NCI-H2196 (cell line): ENCODE measurements at regions not wholly inside any gene's neighbourhood (a gene's known extent, or its start where the extent isn't known, plus 50 kb on each side); places are given as distances from the start of the nearest gene placed in this dataset.

Experiments used
- DNase-seq: peaks from one replicate; lab custom pipeline; 2025; ENCODE audit not compliant: unreplicated experiment; lab: John Stamatoyannopoulos, UW

DNA sequence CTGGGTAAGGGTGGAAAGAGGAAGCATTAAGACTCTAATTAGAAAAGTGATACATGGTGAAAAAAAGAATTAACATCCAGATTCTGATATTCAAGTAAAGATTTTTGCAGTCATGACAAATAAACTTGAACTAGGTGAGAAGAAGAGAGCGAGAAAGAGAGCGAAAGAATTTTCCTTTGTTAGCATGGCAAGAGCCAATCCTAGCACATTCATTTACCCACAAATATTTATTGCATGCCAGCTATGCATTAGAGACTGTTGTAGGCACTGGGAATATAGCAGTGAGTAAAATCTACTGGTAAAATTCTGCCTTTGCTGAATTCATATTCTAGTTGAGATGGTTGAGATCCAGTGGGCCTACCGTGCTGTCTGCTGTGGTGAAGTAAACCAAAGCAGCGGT, 177.9 kb upstream of the DPH6 start:
- DNase-seq, result no peak

DNA sequence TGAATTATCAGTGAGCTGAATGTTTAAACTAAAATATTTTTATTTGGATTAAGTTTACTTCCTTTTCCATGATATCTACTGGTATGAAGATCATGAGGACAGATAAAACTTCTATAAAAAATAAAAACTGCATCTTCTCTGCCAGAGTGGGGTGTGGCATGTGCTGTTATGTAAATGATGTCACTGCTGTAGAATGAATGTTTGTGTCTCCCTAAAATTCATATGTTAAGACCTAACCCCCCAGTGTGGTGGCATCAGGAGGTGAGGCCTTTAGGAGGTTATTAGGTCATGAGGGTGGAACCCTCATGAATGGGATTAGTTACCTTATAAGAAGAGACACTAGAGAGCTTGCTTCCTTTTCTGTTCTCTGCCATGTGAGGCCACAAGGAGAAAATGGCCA, 178.7 kb upstream of the DPH6 start:
- DNase-seq, result no peak

DNA sequence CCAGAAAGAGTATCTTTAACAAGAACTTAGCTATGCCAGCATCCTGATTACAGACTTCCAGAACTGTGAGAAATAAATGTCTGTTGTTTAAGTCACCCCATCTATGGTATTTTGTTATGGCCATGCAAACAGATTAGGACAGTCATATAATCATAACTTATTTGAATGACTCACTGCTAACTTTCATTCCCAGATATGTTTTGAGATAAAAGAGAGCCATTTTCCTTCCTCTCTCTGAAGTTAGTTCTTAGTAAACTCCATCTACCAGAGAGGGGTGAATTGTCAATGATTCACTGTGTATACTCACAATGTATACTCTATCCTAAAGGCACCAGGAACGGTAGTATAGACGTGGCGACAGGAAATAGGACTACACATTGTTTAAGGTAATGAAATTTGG, 179.4 kb upstream of the DPH6 start:
- no peak for DNase-seq

DNA sequence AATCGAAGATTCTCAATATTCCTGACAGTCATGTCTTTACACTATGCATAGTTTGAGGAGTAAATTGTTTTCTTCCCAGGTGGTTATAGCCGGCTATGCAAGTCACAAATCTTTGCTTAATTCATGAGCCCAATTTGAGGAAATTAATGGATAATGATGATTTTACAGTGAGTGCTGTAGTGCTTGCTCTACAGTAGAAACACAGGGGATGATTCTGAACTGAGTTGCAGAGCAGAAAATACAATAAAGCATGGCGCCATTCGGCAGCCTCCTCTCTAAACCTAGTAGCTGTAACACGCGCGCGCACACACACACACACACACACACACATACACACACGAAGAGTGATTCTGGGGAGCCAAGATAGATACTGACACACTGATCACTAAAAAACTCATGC, 181.7 kb upstream of the DPH6 start:
- DNase-seq, result no peak

DNA sequence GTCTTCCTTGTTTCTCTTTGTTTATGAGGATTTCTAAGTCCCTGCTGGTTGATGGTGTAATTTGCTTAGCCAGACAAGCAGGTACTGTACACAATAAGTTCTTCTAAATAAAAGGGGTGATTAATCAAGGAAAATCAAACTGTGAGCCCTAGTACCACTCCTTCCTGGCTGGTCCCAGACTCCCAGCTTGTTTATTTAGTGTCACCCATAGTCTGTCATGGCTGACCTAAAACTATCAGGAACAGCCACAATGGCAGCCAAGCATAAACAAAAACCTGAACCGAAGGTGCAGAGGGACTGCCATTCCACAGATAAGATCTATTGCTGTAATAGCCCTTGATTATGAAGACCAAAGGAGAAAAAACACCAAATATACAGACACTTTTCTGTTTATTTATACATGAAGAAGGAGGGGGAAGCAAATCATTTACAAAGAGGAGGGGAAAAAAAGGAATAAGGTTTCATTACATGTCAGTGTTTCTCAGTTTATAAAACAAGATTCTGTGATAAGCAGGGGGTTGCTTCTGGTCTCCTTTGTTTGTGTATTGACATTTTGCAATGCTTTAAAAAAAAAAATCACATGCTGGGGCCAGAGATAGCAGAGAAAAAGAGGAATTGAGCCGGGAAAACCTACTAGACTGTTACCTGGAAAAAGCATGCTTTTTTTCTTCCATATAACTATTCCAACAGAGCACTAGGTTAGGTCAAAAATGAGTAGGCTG, 182.4 kb upstream of the DPH6 start:
- DNase-seq, result no peak

DNA sequence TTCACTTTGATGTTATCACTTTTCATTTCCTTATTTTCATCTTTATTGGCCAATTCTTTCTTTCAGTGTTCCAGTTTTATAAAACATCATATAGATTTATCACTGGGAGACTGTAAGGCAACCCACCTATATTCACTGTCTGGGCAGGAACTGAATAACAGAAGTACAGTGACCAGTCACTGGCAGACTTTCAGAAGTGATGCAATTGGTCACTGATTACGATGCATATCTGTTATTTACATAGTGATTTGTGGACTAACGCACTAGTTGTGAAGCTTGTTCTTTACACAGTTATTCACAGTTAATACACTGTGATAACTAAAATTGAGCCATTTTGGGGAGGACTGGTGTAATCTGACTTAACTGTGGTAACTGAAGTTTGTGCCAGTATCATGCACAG, 190.2 kb upstream of the DPH6 start:
- no peak for DNase-seq

DNA sequence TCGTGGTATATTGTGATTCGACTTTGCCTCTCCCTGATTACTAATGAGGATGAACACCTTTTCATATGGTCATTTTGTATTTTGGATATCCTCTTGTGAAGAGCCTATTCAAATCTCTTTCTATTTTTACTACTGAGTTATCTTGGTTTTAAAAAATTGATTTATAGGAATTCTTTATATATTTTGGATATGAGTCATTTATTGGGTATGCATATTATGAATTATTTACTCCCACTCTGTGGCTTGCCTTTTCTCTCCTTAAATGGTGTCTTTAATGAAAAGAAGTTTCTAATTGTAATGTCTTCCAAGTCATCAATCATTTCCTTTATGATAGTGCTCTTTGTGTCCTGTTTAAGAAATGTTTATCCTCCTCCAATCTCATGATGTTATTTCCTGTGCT, 191.5 kb upstream of the DPH6 start:
- DNase-seq, result no peak

DNA sequence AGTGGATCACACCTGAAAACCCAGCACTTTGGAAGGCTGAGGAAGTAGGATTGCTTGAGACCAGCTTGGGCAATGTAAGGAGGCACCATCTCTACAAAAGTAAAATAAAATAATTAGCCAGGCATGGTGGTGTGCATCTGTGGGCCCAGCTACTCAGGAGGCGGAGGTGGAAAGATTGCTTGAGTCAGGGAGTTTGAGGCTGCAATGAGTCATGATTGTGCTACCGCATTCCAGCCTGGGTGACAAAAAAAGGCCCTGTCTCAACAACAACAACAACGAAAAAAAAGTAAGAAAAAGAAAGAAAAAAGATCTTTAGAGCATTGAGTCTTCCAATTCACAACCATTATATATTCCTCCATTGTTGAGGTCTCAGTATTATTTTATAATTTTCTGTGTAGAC, 192.4 kb upstream of the DPH6 start:
- DNase-seq, result no peak

DNA sequence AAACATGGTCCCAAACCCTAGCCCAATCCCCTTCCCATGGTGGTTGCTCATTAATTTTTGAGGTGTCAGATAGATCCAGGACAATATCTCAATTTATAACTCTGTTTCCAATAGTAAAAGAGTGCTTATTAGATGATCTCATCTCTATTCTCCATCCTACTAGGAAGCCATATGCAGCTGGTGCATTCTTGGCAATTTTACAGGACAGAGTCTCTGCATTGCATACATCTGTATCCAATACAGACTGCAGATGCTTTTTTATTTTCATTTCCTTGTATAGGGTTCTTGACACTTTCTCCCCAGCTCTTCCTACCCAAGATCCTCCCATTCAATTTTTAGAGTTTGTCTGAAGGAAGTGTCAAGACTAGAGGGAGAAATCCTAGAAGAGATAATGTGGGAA, 194.8 kb upstream of the DPH6 start:
- DNase-seq, result peak; percentile 22

DNA sequence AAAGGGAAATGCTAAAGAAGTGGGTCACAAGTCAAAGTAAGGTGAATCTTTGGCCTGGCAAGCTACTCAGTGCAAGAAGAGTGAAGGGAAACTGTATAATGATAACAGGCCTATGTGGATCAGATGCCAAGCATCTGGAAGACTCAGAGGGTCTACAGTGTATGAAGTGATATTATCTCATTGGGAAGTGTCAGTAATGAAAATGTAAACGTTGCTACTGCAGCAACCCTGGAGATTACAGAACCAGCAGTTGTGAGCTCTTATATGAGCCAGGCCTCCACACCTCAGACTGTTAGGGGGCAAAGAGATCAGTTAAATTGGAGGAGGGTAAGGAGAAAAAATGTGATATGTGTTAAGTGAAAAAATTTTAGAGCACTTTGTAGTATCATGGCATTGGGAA, 195.4 kb upstream of the DPH6 start:
- DNase-seq, result no peak

DNA sequence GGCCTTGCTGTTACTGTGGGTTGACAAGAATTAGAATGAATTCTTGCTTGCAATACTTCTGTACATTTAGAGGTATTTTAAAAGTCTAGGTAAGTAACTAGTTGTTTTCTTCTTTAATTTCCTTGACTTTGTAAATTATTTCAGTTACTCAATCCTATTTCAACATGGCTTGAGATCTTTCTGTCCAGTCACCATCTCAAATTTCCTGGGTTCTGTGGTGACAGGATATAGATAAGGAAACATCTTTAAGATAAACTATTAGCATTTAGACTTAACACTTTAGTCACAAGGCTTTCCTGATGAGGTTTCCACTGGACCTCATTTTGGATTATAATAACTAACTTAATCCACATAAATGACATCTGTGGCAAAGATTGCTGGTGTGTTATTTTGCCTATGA, 195.9 kb upstream of the DPH6 start:
- no peak for DNase-seq

DNA sequence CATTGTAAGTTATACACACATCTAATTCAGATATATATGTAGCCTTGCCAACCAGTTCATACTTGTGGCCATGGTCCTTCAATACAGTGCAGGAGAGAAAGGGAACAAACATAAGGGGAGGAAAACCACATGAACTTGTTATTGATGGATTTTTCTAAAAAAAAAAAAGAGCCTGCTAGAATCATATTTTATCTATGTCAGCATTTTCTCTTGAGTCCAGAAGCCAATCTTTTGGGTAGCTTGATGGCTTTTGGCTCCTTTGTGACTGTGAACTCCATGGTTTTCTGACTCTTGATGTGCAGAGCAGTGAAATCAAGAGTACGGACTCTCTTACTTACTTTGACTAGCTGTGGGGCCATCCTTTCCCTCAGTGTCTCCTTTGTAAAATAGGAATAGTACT, 197.4 kb upstream of the DPH6 start:
- DNase-seq, result no peak

DNA sequence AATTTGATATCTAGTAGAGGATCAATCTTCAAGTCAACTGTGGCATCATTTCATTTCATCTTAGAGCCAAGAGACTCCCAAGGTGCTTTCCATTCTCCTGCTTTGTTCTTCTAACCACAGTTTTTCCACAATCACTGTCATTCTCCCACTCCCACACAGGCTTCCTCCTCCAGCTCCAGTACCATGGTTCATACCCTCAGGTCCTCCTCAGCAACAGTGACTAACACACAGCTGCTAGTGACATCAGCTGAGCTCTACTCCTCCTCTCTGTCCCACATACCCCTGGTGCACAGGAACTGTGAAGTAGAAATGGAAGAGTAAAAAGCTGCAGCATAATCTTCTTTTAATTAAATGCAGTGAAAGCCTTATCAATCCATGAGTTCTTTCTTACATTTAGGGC, 200.2 kb upstream of the DPH6 start:
- DNase-seq, result no peak

DNA sequence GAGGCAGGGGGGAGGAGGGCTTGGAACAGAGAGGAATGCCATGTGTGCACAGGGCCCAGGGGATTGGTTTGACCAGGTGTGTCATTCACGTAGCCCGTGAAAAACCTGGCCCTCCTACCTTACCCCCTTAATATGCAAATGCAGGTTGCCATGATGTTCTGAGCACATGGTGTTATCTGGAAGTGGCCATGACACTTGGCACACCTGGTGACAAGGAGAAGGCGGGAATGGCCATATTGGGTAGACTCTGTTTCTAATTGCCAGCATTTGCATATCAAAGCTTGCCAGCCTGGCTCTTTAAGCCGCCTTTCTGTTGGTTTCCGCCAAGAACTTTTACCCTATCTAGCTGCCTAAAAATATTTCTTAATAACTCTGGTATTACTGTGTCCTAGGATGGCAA, 202.1 kb upstream of the DPH6 start:
- DNase-seq, result no peak

DNA sequence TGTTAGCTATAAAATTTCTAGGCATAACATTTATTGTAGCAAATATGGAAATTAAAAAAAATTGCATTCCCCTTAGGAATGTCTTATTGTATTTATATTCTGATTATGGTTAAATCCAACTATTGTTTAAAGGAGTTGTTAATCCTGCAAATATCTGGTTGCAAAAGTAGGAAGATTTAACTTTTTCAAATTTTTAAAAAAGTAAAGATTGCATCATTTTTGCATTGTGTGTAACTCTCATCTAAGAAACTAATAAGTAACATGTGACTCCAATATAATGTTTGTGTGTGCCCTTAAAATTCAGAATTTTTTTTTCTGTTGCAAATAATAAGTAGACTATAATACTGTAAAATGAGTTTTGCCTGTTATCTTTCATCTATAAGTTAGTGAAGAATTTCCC, 204.1 kb upstream of the DPH6 start:
- DNase-seq, result no peak

DNA sequence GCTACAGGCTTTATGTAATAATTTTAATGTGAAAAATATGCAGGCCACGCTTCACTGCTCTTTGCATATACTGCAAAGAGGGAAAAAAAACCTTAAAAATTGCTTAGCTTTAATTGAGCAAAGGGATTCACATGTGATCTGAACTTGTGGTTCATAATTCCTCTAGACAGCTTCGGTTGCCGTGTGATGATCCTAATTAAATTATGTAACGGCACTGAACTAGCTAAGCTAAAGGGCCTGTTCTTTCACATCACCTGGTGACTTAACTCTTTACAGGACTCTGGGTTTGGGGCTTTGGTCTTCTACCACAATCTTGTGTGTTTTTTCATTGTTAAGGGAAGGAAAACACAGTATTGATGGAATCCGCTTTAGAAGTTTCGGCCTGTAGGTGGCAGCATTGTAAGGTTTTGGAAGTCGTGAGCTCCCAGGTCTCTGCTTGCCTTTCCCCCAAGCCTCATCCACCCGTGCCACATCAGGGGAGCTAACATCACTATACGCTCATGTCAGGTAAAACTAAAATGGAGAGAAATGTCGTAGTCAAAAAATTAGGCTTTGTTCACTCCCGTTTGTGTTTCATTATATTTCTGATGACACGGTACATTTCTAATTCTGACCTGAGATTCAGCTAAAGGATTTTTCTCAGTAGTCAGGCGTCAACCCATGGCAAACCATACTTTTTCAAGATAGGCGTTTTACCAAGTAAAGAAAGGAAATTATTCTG, 205.6 kb upstream of the DPH6 start:
- DNase-seq, result peak; percentile 52

DNA sequence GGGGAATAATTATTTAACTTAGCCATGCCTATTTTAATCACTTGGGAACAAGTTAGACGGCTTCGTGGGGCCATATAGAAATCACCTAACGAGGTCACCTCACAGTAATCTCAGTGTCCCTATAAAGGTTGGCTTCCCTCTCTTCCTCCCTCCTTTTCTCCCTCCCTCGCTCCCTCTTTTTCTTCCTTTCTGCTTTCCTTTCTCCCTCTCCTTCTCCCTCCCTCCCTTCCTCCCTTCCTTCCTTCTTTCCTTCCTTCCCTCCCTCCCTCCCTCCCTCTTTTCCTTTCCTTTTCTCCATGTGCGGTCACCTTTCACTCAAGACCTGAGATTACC, 206.1 kb upstream of the DPH6 start:
- DNase-seq, result no peak

DNA sequence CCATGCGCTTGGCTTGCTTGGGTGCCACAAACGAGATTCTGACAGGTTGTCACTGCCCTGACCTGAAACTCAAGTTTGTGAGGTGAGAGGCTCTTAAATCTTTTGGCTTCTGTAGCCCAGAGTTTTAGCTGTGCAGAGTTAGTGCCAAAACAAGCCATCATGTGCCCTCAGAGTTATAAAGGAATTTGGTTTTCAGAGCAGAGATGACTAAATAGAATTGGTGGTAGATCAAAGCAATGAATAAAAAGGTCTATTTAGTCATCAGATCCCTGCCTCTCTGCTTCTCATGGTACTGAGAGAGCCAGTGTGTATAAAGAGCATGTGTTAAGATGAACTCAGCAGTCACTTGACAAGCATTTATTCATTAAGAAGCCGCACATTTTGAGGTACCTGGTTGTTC, 207.5 kb upstream of the DPH6 start:
- DNase-seq, result no peak

DNA sequence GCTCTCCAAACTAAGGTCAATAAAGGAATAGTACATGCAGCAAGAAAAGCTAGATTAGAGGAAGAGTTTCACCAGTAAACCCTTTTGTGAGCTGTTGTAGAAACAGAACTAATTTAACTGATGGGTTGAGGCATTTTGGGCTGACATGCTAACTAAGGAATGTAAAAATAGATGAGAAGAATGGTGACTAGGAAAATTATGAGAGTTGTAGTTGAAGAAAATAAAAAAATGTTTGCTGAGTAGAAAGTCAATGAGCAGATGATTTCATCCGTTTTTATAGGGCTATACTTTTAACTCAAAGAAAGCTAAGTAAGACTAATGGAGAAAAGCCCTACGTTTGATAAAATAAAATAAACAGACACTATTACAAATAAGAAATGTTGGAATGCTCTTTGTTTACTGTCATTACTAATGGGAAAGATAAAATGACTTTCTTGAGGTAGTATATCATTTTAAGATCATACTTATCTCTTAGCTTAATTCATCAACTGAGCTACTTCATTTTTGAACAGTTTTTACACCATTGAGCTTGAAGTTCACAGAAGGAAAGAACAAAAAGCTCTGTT, 209.4 kb upstream of the DPH6 start:
- no peak for DNase-seq

DNA sequence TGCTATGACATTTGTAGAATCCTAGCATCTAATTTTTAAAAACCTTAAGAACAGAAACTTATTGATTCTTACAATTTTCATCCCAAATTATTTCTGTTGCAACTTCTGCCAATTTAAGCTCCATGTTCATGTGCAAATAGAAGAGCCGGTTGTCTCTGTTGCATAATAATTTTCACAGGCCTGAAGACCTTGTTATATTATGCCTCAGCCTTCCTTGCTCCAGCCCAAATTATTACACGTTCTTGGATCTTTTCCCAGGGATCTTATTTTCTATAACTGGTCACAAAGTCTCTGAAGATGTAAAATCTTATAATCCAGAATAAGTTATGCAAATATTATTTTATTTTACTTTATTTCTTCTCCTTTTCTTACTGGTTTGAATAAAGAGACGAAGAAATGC, 210.7 kb upstream of the DPH6 start:
- DNase-seq, result no peak

DNA sequence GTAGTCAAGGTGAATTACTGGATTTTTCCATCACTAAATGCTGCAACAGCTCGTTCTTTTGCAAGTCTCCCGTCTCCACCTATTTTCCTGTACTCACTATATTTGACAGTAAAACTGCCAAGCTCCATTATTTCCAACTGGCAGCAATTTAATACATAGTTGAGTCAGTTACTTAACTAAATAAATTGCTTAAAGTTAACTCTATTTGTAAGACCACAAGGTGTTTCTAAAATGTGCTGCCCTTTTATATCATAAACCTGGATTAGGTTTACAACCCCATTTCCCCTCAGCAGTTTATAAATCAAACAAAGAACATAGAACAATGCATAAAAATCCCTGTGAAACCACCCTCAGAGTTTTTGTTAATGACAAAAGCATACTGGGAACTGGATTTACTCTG, 211.4 kb upstream of the DPH6 start:
- no peak for DNase-seq

DNA sequence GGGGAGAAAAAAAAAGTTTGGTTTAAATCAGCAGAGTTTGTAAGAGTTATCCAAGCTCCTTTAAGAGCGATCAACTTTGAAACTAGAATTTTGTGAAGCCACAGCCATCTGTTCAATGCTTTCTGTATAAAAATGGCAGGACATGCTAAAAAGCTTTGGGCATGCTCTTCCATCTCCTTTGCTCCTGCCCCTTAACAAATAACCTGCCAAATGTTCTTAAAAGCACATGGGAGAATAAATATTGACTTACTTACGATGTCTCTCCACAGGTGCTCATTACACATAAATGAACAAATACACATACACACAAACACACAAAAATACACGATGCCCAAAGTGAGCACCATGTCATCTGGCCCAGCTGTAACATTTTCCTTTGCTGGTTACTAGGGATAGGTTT, 211.8 kb upstream of the DPH6 start:
- no peak for DNase-seq
